ENCODE measurements at regions not wholly inside any gene's neighbourhood (a gene's known extent, or its start where the extent isn't known, plus 50 kb on each side); places are given as distances from the start of the nearest gene placed in this dataset.

DNA sequence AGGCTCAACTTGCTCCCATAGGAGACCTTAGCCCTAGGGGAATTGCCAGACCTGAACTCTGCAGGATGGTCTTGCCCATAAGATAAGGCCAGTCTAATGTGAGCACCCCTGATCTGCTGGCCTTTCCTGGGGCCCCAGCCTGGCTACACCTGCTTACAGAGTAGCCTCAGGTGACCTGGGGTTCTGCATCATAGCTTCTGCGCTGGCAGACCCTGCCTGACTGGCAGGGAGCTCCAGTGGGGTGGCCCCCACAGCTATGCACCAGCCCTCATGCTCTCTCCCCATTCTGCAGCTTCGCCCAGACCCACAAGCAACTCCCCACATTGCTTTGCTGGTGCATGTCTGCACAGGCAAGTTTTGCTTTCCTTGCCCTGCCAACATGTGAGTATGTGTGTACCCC is 371.3 kb upstream of the CLEC14A start:
- H4K20me1 ChIP-seq (ENCODE audit: control insufficient read depth, extremely low read depth, insufficient read depth, low read length), result no peaks in the 10 kb centered on the region
- no peaks in the 10 kb centered on the region for H3K9me3 ChIP-seq (ENCODE audit: control insufficient read depth, insufficient read depth, low read depth, low read length)
- no peak overlapping the region for H3K4me3 ChIP-seq (replicated peaks in 1 of 4; ENCODE audit: control extremely low read depth in 1 of 4, insufficient read depth in 1 of 4, low read depth in 3 of 4, low read length in 4 of 4)
- H3K27me3 ChIP-seq (ENCODE audit: control insufficient read depth, insufficient read depth, low read length), result no peaks in the 10 kb centered on the region
- H3K79me2 ChIP-seq (ENCODE audit: control insufficient read depth, insufficient read depth, low read length), result no peaks in the 10 kb centered on the region
- H2AFZ ChIP-seq (ENCODE audit: low read length), result no peak overlapping the region
- H3K9ac ChIP-seq (ENCODE audit: insufficient read depth, low read length), result no peak overlapping the region
- H3K27ac ChIP-seq (ENCODE audit: insufficient read depth, low read length), result no peak overlapping the region
- TF ChIP-seq, protein P1, sequence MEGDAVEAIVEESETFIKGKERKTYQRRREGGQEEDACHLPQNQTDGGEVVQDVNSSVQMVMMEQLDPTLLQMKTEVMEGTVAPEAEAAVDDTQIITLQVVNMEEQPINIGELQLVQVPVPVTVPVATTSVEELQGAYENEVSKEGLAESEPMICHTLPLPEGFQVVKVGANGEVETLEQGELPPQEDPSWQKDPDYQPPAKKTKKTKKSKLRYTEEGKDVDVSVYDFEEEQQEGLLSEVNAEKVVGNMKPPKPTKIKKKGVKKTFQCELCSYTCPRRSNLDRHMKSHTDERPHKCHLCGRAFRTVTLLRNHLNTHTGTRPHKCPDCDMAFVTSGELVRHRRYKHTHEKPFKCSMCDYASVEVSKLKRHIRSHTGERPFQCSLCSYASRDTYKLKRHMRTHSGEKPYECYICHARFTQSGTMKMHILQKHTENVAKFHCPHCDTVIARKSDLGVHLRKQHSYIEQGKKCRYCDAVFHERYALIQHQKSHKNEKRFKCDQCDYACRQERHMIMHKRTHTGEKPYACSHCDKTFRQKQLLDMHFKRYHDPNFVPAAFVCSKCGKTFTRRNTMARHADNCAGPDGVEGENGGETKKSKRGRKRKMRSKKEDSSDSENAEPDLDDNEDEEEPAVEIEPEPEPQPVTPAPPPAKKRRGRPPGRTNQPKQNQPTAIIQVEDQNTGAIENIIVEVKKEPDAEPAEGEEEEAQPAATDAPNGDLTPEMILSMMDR (conservative IDR thresholded peaks at IDR 0.05 in 1 of 2, IDR thresholded peaks at IDR 0.05 in 1 of 2; ENCODE audit: low read depth in 1 of 2, low read length in 2 of 2), result no peak
- no peak for TF ChIP-seq EZH2 (IDR thresholded peaks at IDR 0.05; ENCODE audit: low read length, missing control alignments)
- H3K4me1 ChIP-seq (ENCODE audit: control insufficient read depth, extremely low read depth, insufficient read depth, low read length), result no peaks in the 10 kb centered on the region
- no peak for DNase-seq (ENCODE audit: low read depth in 2 of 2)
- no peaks in the 10 kb centered on the region for H3K36me3 ChIP-seq (ENCODE audit: control insufficient read depth, insufficient read depth, low read length)
- H3K4me2 ChIP-seq (ENCODE audit: extremely low read depth, insufficient read depth, low read length), result no peak overlapping the region

DNA sequence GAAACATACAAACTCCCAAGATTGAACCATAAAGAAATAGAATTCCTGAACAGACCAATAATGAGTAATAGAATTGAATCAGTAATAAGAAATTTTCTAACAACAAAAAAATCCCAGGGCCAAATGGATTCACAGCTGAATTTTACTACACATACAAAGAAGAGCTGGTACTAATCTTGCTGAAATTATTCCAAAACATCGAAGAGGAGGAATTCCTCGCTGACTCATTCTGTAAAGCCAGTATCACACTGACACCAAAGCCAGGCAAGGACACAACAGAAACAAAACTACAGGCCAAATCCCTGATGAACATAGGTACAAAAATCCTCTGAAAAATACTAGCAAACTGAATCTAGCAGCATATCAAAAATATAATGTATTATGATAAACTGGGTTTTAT is 367.8 kb upstream of the CLEC14A start:
- Histone ChIP-seq H3K27me3 (ENCODE audit: control insufficient read depth, insufficient read depth, low read length) (no peaks in the 10 kb centered on the region), H3K4me2 (ENCODE audit: extremely low read depth, insufficient read depth, low read length) (no peak overlapping the region), H2AFZ (ENCODE audit: low read length) (no peak overlapping the region), H3K9ac (ENCODE audit: insufficient read depth, low read length) (no peak overlapping the region), H3K36me3 (ENCODE audit: control insufficient read depth, insufficient read depth, low read length) (no peaks in the 10 kb centered on the region), H3K9me3 (ENCODE audit: control insufficient read depth, insufficient read depth, low read depth, low read length) (no peaks in the 10 kb centered on the region), H3K4me1 (ENCODE audit: control insufficient read depth, extremely low read depth, insufficient read depth, low read length) (no peaks in the 10 kb centered on the region), H3K27ac (ENCODE audit: insufficient read depth, low read length) (no peak overlapping the region), H3K4me3 (replicated peaks in 1 of 4; ENCODE audit: control extremely low read depth in 1 of 4, insufficient read depth in 1 of 4, low read depth in 3 of 4, low read length in 4 of 4) (no peak overlapping the region), H4K20me1 (ENCODE audit: control insufficient read depth, extremely low read depth, insufficient read depth, low read length) (no peaks in the 10 kb centered on the region), H3K79me2 (ENCODE audit: control insufficient read depth, insufficient read depth, low read length) (no peaks in the 10 kb centered on the region)
- TF ChIP-seq, protein P1 (conservative IDR thresholded peaks at IDR 0.05 in 1 of 2, IDR thresholded peaks at IDR 0.05 in 1 of 2; ENCODE audit: low read depth in 1 of 2, low read length in 2 of 2), result no peak
- no peak for TF ChIP-seq EZH2 (IDR thresholded peaks at IDR 0.05; ENCODE audit: low read length, missing control alignments)
- DNase-seq (ENCODE audit: low read depth in 2 of 2), result peak in 1 of 2 donors; percentile 15

DNA sequence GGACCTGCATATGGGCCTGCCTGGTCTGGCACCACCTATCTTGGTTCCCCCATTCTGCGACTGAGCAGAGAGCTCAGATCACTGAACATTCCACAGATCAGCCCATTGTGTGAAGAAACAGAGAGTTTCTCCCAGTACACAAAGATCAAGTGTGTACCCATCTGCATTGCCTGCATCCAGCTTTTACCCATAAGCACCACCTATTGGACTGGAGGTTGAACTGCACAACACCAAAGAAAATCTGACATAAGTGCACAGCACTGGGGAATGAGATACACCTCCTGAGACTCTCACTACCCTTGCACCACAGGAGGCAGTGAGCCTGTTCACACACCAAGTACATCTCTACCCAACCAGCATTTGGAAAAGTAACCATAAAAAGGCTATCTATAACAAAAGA is 362.6 kb upstream of the CLEC14A start:
- TF ChIP-seq EZH2 (IDR thresholded peaks at IDR 0.05; ENCODE audit: low read length, missing control alignments), result no peak
- TF ChIP-seq, protein P1 (conservative IDR thresholded peaks at IDR 0.05 in 1 of 2, IDR thresholded peaks at IDR 0.05 in 1 of 2; ENCODE audit: low read depth in 1 of 2, low read length in 2 of 2), result peak in 1 of 2 donors; percentile 14
- no peak for DNase-seq (ENCODE audit: low read depth in 2 of 2)
- no peak overlapping the region for H3K27ac ChIP-seq (ENCODE audit: insufficient read depth, low read length)
- H3K9me3 ChIP-seq (ENCODE audit: control insufficient read depth, insufficient read depth, low read depth, low read length), result no peaks in the 10 kb centered on the region
- no peak overlapping the region for H3K4me3 ChIP-seq (replicated peaks in 1 of 4; ENCODE audit: control extremely low read depth in 1 of 4, insufficient read depth in 1 of 4, low read depth in 3 of 4, low read length in 4 of 4)
- no peak overlapping the region for H2AFZ ChIP-seq (ENCODE audit: low read length)
- H3K4me1 ChIP-seq (ENCODE audit: control insufficient read depth, extremely low read depth, insufficient read depth, low read length), result no peaks in the 10 kb centered on the region
- H3K36me3 ChIP-seq (ENCODE audit: control insufficient read depth, insufficient read depth, low read length), result no peaks in the 10 kb centered on the region
- no peak overlapping the region for H3K9ac ChIP-seq (ENCODE audit: insufficient read depth, low read length)
- no peaks in the 10 kb centered on the region for H3K27me3 ChIP-seq (ENCODE audit: control insufficient read depth, insufficient read depth, low read length)
- no peaks in the 10 kb centered on the region for H4K20me1 ChIP-seq (ENCODE audit: control insufficient read depth, extremely low read depth, insufficient read depth, low read length)
- no peak overlapping the region for H3K4me2 ChIP-seq (ENCODE audit: extremely low read depth, insufficient read depth, low read length)
- H3K79me2 ChIP-seq (ENCODE audit: control insufficient read depth, insufficient read depth, low read length), result no peaks in the 10 kb centered on the region

All from fibroblast of lung (primary cell).